ENCODE measurements at regions not wholly inside any gene's neighbourhood (a gene's known extent, or its start where the extent isn't known, plus 50 kb on each side); places are given as distances from the start of the nearest gene placed in this dataset.

DNA sequence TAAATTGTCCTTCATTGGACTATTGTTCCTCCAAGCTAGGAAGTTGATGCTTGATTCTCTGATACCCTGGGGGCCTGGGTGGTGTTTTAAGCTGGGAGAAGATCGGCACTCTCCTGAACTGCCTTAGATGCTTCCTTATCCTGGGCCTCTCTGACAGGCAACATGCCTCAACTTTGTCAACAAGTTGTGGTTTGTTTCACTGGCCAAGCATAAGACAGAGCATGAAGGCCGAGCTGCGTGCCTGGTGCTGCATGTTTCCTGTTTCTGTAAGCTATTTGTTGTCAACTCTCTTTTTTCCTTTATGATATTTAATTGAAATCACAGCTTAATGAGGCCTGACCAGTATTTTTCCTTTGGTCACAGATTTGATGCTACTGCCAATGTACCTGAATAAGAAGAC lies 187.6 kb upstream of the TNC start:
- no peaks in the 10 kb centered on the region for H3K9me3 ChIP-seq (ENCODE audit: control insufficient read depth, insufficient read depth, low read depth, low read length)
- in situ Hi-C loops (cut with HindIII; ENCODE audit: low pct_unique_long_range_greater_than_20kb, low sequenced_read_pairs), result no loop called here
- TF ChIP-seq, protein P1, sequence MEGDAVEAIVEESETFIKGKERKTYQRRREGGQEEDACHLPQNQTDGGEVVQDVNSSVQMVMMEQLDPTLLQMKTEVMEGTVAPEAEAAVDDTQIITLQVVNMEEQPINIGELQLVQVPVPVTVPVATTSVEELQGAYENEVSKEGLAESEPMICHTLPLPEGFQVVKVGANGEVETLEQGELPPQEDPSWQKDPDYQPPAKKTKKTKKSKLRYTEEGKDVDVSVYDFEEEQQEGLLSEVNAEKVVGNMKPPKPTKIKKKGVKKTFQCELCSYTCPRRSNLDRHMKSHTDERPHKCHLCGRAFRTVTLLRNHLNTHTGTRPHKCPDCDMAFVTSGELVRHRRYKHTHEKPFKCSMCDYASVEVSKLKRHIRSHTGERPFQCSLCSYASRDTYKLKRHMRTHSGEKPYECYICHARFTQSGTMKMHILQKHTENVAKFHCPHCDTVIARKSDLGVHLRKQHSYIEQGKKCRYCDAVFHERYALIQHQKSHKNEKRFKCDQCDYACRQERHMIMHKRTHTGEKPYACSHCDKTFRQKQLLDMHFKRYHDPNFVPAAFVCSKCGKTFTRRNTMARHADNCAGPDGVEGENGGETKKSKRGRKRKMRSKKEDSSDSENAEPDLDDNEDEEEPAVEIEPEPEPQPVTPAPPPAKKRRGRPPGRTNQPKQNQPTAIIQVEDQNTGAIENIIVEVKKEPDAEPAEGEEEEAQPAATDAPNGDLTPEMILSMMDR (IDR thresholded peaks at IDR 0.05), result no peak
- TF ChIP-seq, protein P2, sequence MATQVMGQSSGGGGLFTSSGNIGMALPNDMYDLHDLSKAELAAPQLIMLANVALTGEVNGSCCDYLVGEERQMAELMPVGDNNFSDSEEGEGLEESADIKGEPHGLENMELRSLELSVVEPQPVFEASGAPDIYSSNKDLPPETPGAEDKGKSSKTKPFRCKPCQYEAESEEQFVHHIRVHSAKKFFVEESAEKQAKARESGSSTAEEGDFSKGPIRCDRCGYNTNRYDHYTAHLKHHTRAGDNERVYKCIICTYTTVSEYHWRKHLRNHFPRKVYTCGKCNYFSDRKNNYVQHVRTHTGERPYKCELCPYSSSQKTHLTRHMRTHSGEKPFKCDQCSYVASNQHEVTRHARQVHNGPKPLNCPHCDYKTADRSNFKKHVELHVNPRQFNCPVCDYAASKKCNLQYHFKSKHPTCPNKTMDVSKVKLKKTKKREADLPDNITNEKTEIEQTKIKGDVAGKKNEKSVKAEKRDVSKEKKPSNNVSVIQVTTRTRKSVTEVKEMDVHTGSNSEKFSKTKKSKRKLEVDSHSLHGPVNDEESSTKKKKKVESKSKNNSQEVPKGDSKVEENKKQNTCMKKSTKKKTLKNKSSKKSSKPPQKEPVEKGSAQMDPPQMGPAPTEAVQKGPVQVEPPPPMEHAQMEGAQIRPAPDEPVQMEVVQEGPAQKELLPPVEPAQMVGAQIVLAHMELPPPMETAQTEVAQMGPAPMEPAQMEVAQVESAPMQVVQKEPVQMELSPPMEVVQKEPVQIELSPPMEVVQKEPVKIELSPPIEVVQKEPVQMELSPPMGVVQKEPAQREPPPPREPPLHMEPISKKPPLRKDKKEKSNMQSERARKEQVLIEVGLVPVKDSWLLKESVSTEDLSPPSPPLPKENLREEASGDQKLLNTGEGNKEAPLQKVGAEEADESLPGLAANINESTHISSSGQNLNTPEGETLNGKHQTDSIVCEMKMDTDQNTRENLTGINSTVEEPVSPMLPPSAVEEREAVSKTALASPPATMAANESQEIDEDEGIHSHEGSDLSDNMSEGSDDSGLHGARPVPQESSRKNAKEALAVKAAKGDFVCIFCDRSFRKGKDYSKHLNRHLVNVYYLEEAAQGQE (IDR thresholded peaks at IDR 0.05; ENCODE audit: insufficient read depth in 1 of 2, low read depth in 2 of 2, low read length in 1 of 2), result no peak
- TF ChIP-seq POLR2AphosphoS5 (IDR thresholded peaks at IDR 0.05; ENCODE audit: low read depth, low read length) (no peak), SIN3A (IDR thresholded peaks at IDR 0.05; ENCODE audit: borderline replicate concordance, insufficient read depth, low read depth, low read length) (no peak), TCF7L2 (IDR thresholded peaks at IDR 0.05; ENCODE audit: low read depth, low read length) (no peak)
- ChIA-PET CTCF (no interaction called here), POLR2A (no interaction called here)
- DNase-seq (ENCODE audit: low read depth, low spot score), result no peak
- H3K27ac ChIP-seq (ENCODE audit: low read length), result no peak overlapping the region
- BruUV-seq (replicated peaks), result no TSS peak
- H3K27me3 ChIP-seq (ENCODE audit: control insufficient read depth, insufficient read depth, low read length), result no peaks in the 10 kb centered on the region
- ATAC-seq, result no peak
- H3K4me3 ChIP-seq (ENCODE audit: low read depth in 2 of 2, low read length in 2 of 2), result no peak overlapping the region
- no peaks in the 10 kb centered on the region for H3K4me1 ChIP-seq (ENCODE audit: control insufficient read depth, insufficient read depth, low read length)
- intact Hi-C loops (cut with micrococcal nuclease; ENCODE audit: unreplicated experiment), result no loop called here
- H3K36me3 ChIP-seq (ENCODE audit: control insufficient read depth, insufficient read depth, low read length), result no peaks in the 10 kb centered on the region

DNA sequence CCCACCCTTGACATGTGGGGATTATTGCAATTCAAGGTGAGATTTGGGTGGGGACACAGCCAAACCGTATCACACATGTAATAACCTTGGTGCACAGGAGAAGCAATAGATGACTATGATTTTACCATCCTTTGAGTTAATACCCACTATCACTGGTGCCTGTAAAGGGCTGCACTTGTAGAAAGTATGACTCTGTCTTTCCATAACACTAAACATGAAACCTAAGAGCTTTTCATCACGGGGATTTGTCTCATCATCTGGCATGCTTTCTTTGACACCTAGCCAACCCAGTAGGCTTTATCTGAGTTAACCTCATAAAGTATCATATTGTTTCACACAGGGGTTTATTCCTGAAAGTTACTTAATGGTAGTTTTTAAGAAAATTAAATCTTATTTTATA lies 188.9 kb upstream of the TNC start:
- ATAC-seq, result no peak

More for the DNA sequence above, 188.9 kb upstream of the TNC start:
- DNase-seq (ENCODE audit: low read depth, low spot score), result no peak
- intact Hi-C loops (cut with micrococcal nuclease; ENCODE audit: unreplicated experiment) (no loop called here), in situ Hi-C loops (cut with HindIII; ENCODE audit: low pct_unique_long_range_greater_than_20kb, low sequenced_read_pairs) (no loop called here)
- Histone ChIP-seq H3K9me3 (ENCODE audit: control insufficient read depth, insufficient read depth, low read depth, low read length) (no peaks in the 10 kb centered on the region), H3K4me1 (ENCODE audit: control insufficient read depth, insufficient read depth, low read length) (no peaks in the 10 kb centered on the region), H3K27ac (ENCODE audit: low read length) (no peak overlapping the region), H3K4me3 (ENCODE audit: low read depth in 2 of 2, low read length in 2 of 2) (no peak overlapping the region), H3K27me3 (ENCODE audit: control insufficient read depth, insufficient read depth, low read length) (no peaks in the 10 kb centered on the region), H3K36me3 (ENCODE audit: control insufficient read depth, insufficient read depth, low read length) (no peaks in the 10 kb centered on the region)
- BruUV-seq (replicated peaks), result no TSS peak
- POLR2A ChIA-PET, result no interaction called here
- CTCF ChIA-PET, result no interaction called here
- TF ChIP-seq, protein P1 (IDR thresholded peaks at IDR 0.05), result no peak
- TF ChIP-seq, protein P2 (IDR thresholded peaks at IDR 0.05; ENCODE audit: insufficient read depth in 1 of 2, low read depth in 2 of 2, low read length in 1 of 2), result no peak
- TF ChIP-seq SIN3A (IDR thresholded peaks at IDR 0.05; ENCODE audit: borderline replicate concordance, insufficient read depth, low read depth, low read length) (no peak), POLR2AphosphoS5 (IDR thresholded peaks at IDR 0.05; ENCODE audit: low read depth, low read length) (no peak), TCF7L2 (IDR thresholded peaks at IDR 0.05; ENCODE audit: low read depth, low read length) (no peak)
